Colonic mucosa (tissue), 4 donors: ENCODE measurements at regions not wholly inside any gene's neighbourhood (a gene's known extent, or its start where the extent isn't known, plus 50 kb on each side); places are given as distances from the start of the nearest gene placed in this dataset.
"Not testable (repeated sequence)": the region's sequence is repeated elsewhere in the genome, so short reads cannot be mapped to it uniquely, and the experiment has no call there.

ENCODE experiments used
- DNase-seq: peaks from one replicate; pipeline ENCODE4 v3.0.0-alpha.2; 2020
- H3K27ac ChIP-seq: fragments of 200-600 bp; one replicate; pipeline ENCODE4 v1.8.0; 2021
- H3K27me3 ChIP-seq: fragments of 200-600 bp; one replicate; pipeline ENCODE4 v1.8.0; 2021
- H3K36me3 ChIP-seq: fragments of 200-600 bp; one replicate; pipeline ENCODE4 v1.8.0; 2021
- H3K4me1 ChIP-seq: fragments of 200-600 bp; one replicate; pipeline ENCODE4 v1.8.0; 2021; ENCODE audit warnings: mild to moderate bottlenecking
- H3K4me3 ChIP-seq: fragments of 200-600 bp; one replicate; pipeline ENCODE4 v1.8.0; 2021
- H3K9ac ChIP-seq, 2 donors: one replicate each; pipeline ENCODE4 v1.7.0; 2013; ENCODE audit warnings: control low read depth in 2 of 2, low read depth in 2 of 2, low read length in 2 of 2
- H3K9me3 ChIP-seq: fragments of 200-600 bp; one replicate; pipeline ENCODE4 v1.8.0; 2021
- CTCF ChIP-seq: fragments of 200-600 bp; IDR thresholded peaks from one replicate; pipeline ENCODE4 v1.8.0; 2022; ENCODE audit warnings: antibody characterized with exemption, mild to moderate bottlenecking
- intact Hi-C: fragments of 100-400 bp; cut with DNase I; formaldehyde crosslinking; loops from one replicate; pipeline ENCODE4 v1.14.1; 2022
- donor health status: healthy.
- donor health status: DM: no; HTN: no; CAD: no.
- donor health status: DM: no; HTN: no; CAD: no.

- no peak for DNase-seq
- Histone ChIP-seq H3K4me1 (no peaks in the 10 kb centered on the region), H3K27ac (no peak overlapping the region), H3K9ac (no peak overlapping the region), H3K27me3 (no peaks in the 10 kb centered on the region), H3K36me3 (no peaks in the 10 kb centered on the region), H3K9me3 (no peaks in the 10 kb centered on the region), H3K4me3 (no peak overlapping the region)
- intact Hi-C loops: no loop called here
- no peak for TF ChIP-seq CTCF
Observed at GRCh38 chr21:17270229-17270628, 242.6 kb upstream of the CXADR start.

GRCh38 chr21:17279663-17280062, 233.2 kb upstream of the CXADR start:
- DNase-seq: no peak
- Histone ChIP-seq H3K27ac (no peak overlapping the region), H3K9me3 (no peaks in the 10 kb centered on the region), H3K36me3 (no peaks in the 10 kb centered on the region), H3K9ac (no peak overlapping the region), H3K4me3 (no peak overlapping the region), H3K27me3 (no peaks in the 10 kb centered on the region), H3K4me1 (no peaks in the 10 kb centered on the region)
- intact Hi-C loops: no loop called here
- TF ChIP-seq CTCF: no peak

- H3K27ac ChIP-seq, H3K27me3 ChIP-seq, H3K36me3 ChIP-seq, intact Hi-C loops, H3K4me1 ChIP-seq, DNase-seq, H3K4me3 ChIP-seq, H3K9me3 ChIP-seq, H3K9ac ChIP-seq: not testable (repeated sequence)
Observed at GRCh38 chr21:17293016-17293562, 219.8 kb upstream of the CXADR start.

GRCh38 chr21:17295997-17296396, 216.8 kb upstream of the CXADR start:
- no peak overlapping the region for H3K4me3 ChIP-seq
- TF ChIP-seq CTCF: no peak
- intact Hi-C loops: no loop called here
- H3K27ac ChIP-seq: no peak overlapping the region
- no peaks in the 10 kb centered on the region for H3K27me3 ChIP-seq
- DNase-seq: no peak
- no peaks in the 10 kb centered on the region for H3K36me3 ChIP-seq
- H3K9ac ChIP-seq: no peak overlapping the region
- no peaks in the 10 kb centered on the region for H3K4me1 ChIP-seq
- H3K9me3 ChIP-seq: no peaks in the 10 kb centered on the region

- H3K27ac ChIP-seq, H3K27me3 ChIP-seq, H3K9ac ChIP-seq, intact Hi-C loops, H3K36me3 ChIP-seq, DNase-seq, H3K4me3 ChIP-seq, H3K9me3 ChIP-seq, H3K4me1 ChIP-seq: not testable (repeated sequence)
Observed at GRCh38 chr21:17299576-17299975, 213.3 kb upstream of the CXADR start.

GRCh38 chr21:17327715-17328114, 185.1 kb upstream of the CXADR start:
- H3K4me3 ChIP-seq, H3K9ac ChIP-seq, H3K9me3 ChIP-seq, intact Hi-C loops, DNase-seq, H3K36me3 ChIP-seq, H3K27me3 ChIP-seq, H3K4me1 ChIP-seq, H3K27ac ChIP-seq: not testable (repeated sequence)

- intact Hi-C loops: no loop called here
- Histone ChIP-seq H3K27me3 (no peaks in the 10 kb centered on the region), H3K4me1 (no peaks in the 10 kb centered on the region), H3K4me3 (no peak overlapping the region), H3K27ac (no peak overlapping the region), H3K9me3 (no peaks in the 10 kb centered on the region), H3K36me3 (no peaks in the 10 kb centered on the region), H3K9ac (no peak overlapping the region)
- no peak for TF ChIP-seq CTCF
- DNase-seq: no peak
Observed at GRCh38 chr21:17334484-17334883, 178.4 kb upstream of the CXADR start.
